Mesenchymal stem cell (in vitro differentiated cells and primary cell): ENCODE measurements at regions not wholly inside any gene's neighbourhood (a gene's known extent, or its start where the extent isn't known, plus 50 kb on each side); places are given as distances from the start of the nearest gene placed in this dataset.
"Not testable (repeated sequence)": the region's sequence is repeated elsewhere in the genome, so short reads cannot be mapped to it uniquely, and the experiment has no call there.

Experiments used
- DNase-seq: peaks from one replicate; pipeline ENCODE4 v3.0.0-alpha.2; 2013
- H2AFZ ChIP-seq: one replicate; pipeline ENCODE4 v1.6.1; 2013; ENCODE audit warnings: low read depth, mild to moderate bottlenecking, control low read depth, inconsistent platforms, low read length, moderate library complexity
- H2AK5ac ChIP-seq: 2 replicates; pipeline ENCODE4 v1.6.1; 2013; ENCODE audit warnings: low read length, moderate library complexity, mild to moderate bottlenecking, inconsistent platforms; ENCODE audit not compliant: severe bottlenecking
- H2BK120ac ChIP-seq: one replicate; pipeline ENCODE4 v1.6.1; 2013; ENCODE audit warnings: low read depth, mild to moderate bottlenecking, inconsistent platforms, low read length, moderate library complexity
- H2BK12ac ChIP-seq, 2 experiments: one replicate each; pipeline ENCODE4 v1.6.1; 2013; ENCODE audit warnings: inconsistent platforms in 2 of 2, low read length in 2 of 2, mild to moderate bottlenecking in 2 of 2, moderate library complexity in 2 of 2, control low read depth in 1 of 2
- H2BK15ac ChIP-seq: one replicate; pipeline ENCODE4 v1.6.1; 2013; ENCODE audit warnings: mild to moderate bottlenecking, low read depth, inconsistent platforms; ENCODE audit not compliant: poor library complexity, severe bottlenecking
- H2BK5ac ChIP-seq: 2 replicates; pipeline ENCODE4 v1.6.1; 2013; ENCODE audit warnings: low read depth, mild to moderate bottlenecking, low read length, control low read depth, inconsistent platforms; ENCODE audit not compliant: poor library complexity, severe bottlenecking
- H3K14ac ChIP-seq, 2 experiments: one replicate each; pipeline ENCODE4 v1.6.1; 2013; ENCODE audit warnings: inconsistent platforms in 2 of 2, low read length in 2 of 2, control low read depth in 1 of 2, mild to moderate bottlenecking in 1 of 2, moderate library complexity in 1 of 2
- H3K18ac ChIP-seq, 2 experiments: one replicate each; pipeline ENCODE4 v1.6.1; 2013; ENCODE audit warnings: inconsistent platforms in 2 of 2, low read length in 2 of 2, control low read depth in 1 of 2, low read depth in 1 of 2, mild to moderate bottlenecking in 1 of 2
- H3K23ac ChIP-seq, 2 experiments: one replicate each; pipeline ENCODE4 v1.6.1; 2013; ENCODE audit warnings: inconsistent platforms in 2 of 2, low read length in 2 of 2, mild to moderate bottlenecking in 2 of 2, moderate library complexity in 2 of 2, control low read depth in 1 of 2
- H3K27ac ChIP-seq: 2 replicates; pipeline ENCODE4 v1.5.1; 2013; ENCODE audit warnings: mild to moderate bottlenecking, moderate library complexity, low read length, control low read depth, inconsistent platforms; ENCODE audit not compliant: poor library complexity, severe bottlenecking
- H3K27me3 ChIP-seq, 2 experiments: 2 replicates each; pipeline versions ENCODE4 v1.6.1 to v1.7.0; 2013; ENCODE audit warnings: low read length in 2 of 2, mild to moderate bottlenecking in 2 of 2, moderate library complexity in 2 of 2, control low read depth in 1 of 2, inconsistent platforms in 1 of 2; ENCODE audit not compliant: control insufficient read depth in 1 of 2, insufficient read depth in 1 of 2
- H3K36me3 ChIP-seq, 2 experiments: 2 replicates each; pipeline versions ENCODE4 v1.6.1 to v1.7.0; 2013; ENCODE audit warnings: low read length in 2 of 2, control low read depth in 1 of 2, inconsistent platforms in 1 of 2, low read depth in 1 of 2, mild to moderate bottlenecking in 1 of 2; ENCODE audit not compliant: insufficient read depth in 2 of 2, control insufficient read depth in 1 of 2
- H3K4ac ChIP-seq, 2 experiments: one replicate each; pipeline ENCODE4 v1.6.1; 2013; ENCODE audit warnings: inconsistent platforms in 2 of 2, low read length in 2 of 2, mild to moderate bottlenecking in 2 of 2, moderate library complexity in 2 of 2, control low read depth in 1 of 2, low read depth in 1 of 2
- H3K4me1 ChIP-seq: 2 replicates; pipeline ENCODE4 v1.6.1; 2013; ENCODE audit warnings: low read depth, low read length, control low read depth; ENCODE audit not compliant: control insufficient read depth, insufficient read depth
- H3K4me2 ChIP-seq: 2 replicates; pipeline ENCODE4 v1.6.1; 2013; ENCODE audit warnings: low read length, mild to moderate bottlenecking, inconsistent platforms; ENCODE audit not compliant: poor library complexity, severe bottlenecking
- H3K4me3 ChIP-seq, 2 experiments: 2 replicates each; pipeline versions ENCODE4 v1.5.1 to v1.7.0; 2013; ENCODE audit warnings: low read length in 2 of 2, mild to moderate bottlenecking in 2 of 2, control low read depth in 1 of 2, low read depth in 1 of 2; ENCODE audit not compliant: insufficient read depth in 1 of 2
- H3K79me1 ChIP-seq: replicated peaks from 2 replicates; pipeline ENCODE4 v1.6.1; 2013; ENCODE audit warnings: mild to moderate bottlenecking, control low read depth, low read length, inconsistent platforms; ENCODE audit not compliant: poor library complexity, severe bottlenecking
- H3K9ac ChIP-seq: 2 replicates; pipeline ENCODE4 v1.7.0; 2013; ENCODE audit warnings: mild to moderate bottlenecking, low read length, moderate library complexity
- H3K9me3 ChIP-seq: 2 replicates; pipeline ENCODE4 v1.7.0; 2013; ENCODE audit warnings: mild to moderate bottlenecking, low read length; ENCODE audit not compliant: control insufficient read depth
- H4K8ac ChIP-seq: one replicate; pipeline ENCODE4 v1.6.1; 2013; ENCODE audit warnings: inconsistent platforms, mild to moderate bottlenecking, low read length, moderate library complexity
- H4K91ac ChIP-seq: one replicate; pipeline ENCODE4 v1.6.1; 2013; ENCODE audit warnings: mild to moderate bottlenecking, low read length, inconsistent platforms
- WGBS: methylation state at CpG from one replicate; pipeline ENCODE4 v1.1.7; 2013; ENCODE audit warnings: mixed read lengths; 5-methylcytosine and 5-hydroxymethylcytosine counted together

- no peak overlapping the region for H3K27ac ChIP-seq
- no peak overlapping the region for H3K14ac ChIP-seq
- no peak overlapping the region for H3K4me2 ChIP-seq
- H3K4me1 ChIP-seq, result peaks cover 1% of the 10 kb centered on the region
- no peak overlapping the region for H3K4ac ChIP-seq
- H2BK5ac ChIP-seq, result no peak overlapping the region
- no peak overlapping the region for H3K18ac ChIP-seq
- H4K91ac ChIP-seq, result no peak overlapping the region
- H3K23ac ChIP-seq, result no peak overlapping the region
- no peaks in the 10 kb centered on the region for H3K36me3 ChIP-seq
- no peak overlapping the region for H2BK15ac ChIP-seq
- WGBS, result 73% methylated on average over 5 of the region's 6 CpGs
- H2AK5ac ChIP-seq, result no peak overlapping the region
- no peaks in the 10 kb centered on the region for H3K9me3 ChIP-seq
- no peak overlapping the region for H3K4me3 ChIP-seq
- no peaks in the 10 kb centered on the region for H3K27me3 ChIP-seq
- H2AFZ ChIP-seq, result no peak overlapping the region
- no peak overlapping the region for H2BK120ac ChIP-seq
- no peak overlapping the region for H3K9ac ChIP-seq
- DNase-seq, result no peak
- no peak overlapping the region for H2BK12ac ChIP-seq
- no peaks in the 10 kb centered on the region for H3K79me1 ChIP-seq
- H4K8ac ChIP-seq, result no peak overlapping the region
Measured at GRCh38 chr22:49344161-49344560, 483.5 kb downstream of the BRD1 start.

- no peak overlapping the region for H3K23ac ChIP-seq
- no peak overlapping the region for H3K9ac ChIP-seq
- WGBS, result 76% methylated on average over 8 of the region's 8 CpGs
- H3K36me3 ChIP-seq, result no peaks in the 10 kb centered on the region
- no peaks in the 10 kb centered on the region for H3K9me3 ChIP-seq
- no peak overlapping the region for H2BK15ac ChIP-seq
- H2BK5ac ChIP-seq, result no peak overlapping the region
- no peak overlapping the region for H4K91ac ChIP-seq
- no peak overlapping the region for H2BK12ac ChIP-seq
- H3K14ac ChIP-seq, result no peak overlapping the region
- no peak overlapping the region for H3K4me2 ChIP-seq
- DNase-seq, result no peak
- no peak overlapping the region for H2AK5ac ChIP-seq
- no peak overlapping the region for H2AFZ ChIP-seq
- no peaks in the 10 kb centered on the region for H3K27me3 ChIP-seq
- no peak overlapping the region for H2BK120ac ChIP-seq
- H4K8ac ChIP-seq, result no peak overlapping the region
- H3K79me1 ChIP-seq, result no peaks in the 10 kb centered on the region
- no peak overlapping the region for H3K27ac ChIP-seq
- no peak overlapping the region for H3K18ac ChIP-seq
- no peaks in the 10 kb centered on the region for H3K4me1 ChIP-seq
- H3K4me3 ChIP-seq, result no peak overlapping the region
- H3K4ac ChIP-seq, result no peak overlapping the region
Measured at GRCh38 chr22:49340406-49340805, 487.3 kb downstream of the BRD1 start.

- not testable (repeated sequence) for H2AFZ ChIP-seq, H3K4me3 ChIP-seq
- 79% methylated on average over 8 of the region's 10 CpGs for WGBS
Measured at GRCh38 chr22:49336483-49336882, 491.2 kb downstream of the BRD1 start.

GRCh38 chr22:49334976-49335375 lies 492.7 kb downstream of the BRD1 start:
- Histone ChIP-seq H2AK5ac (no peak overlapping the region), H3K9me3 (peaks cover 6% of the 10 kb centered on the region), H4K91ac (no peak overlapping the region), H3K18ac (no peak overlapping the region), H3K9ac (no peak overlapping the region), H2BK120ac (no peak overlapping the region), H2BK12ac (no peak overlapping the region), H2AFZ (no peak overlapping the region), H3K27me3 (no peaks in the 10 kb centered on the region), H2BK5ac (no peak overlapping the region), H3K79me1 (no peaks in the 10 kb centered on the region), H3K4me3 (no peak overlapping the region), H3K23ac (no peak overlapping the region), H3K14ac (no peak overlapping the region), H3K36me3 (no peaks in the 10 kb centered on the region), H3K4ac (no peak overlapping the region), H3K4me1 (no peaks in the 10 kb centered on the region), H4K8ac (no peak overlapping the region), H3K4me2 (no peak overlapping the region), H2BK15ac (no peak overlapping the region), H3K27ac (no peak overlapping the region)
- WGBS, result 83% methylated on average over 10 of the region's 10 CpGs
- no peak for DNase-seq

More at GRCh38 chr22:49336483-49336882, 491.2 kb downstream of the BRD1 start:
- not testable (repeated sequence) for H2BK15ac ChIP-seq, H3K79me1 ChIP-seq, H3K18ac ChIP-seq, H3K36me3 ChIP-seq, H3K9ac ChIP-seq, H3K14ac ChIP-seq, H3K23ac ChIP-seq, H2AK5ac ChIP-seq, H4K91ac ChIP-seq, DNase-seq, H2BK12ac ChIP-seq, H3K4me1 ChIP-seq, H2BK5ac ChIP-seq, H3K4ac ChIP-seq, H3K4me2 ChIP-seq, H3K27ac ChIP-seq, H4K8ac ChIP-seq, H3K27me3 ChIP-seq, H3K9me3 ChIP-seq, H2BK120ac ChIP-seq
